SH-SY5Y (cell line): ENCODE measurements at regions not wholly inside any gene's neighbourhood (a gene's known extent, or its start where the extent isn't known, plus 50 kb on each side); places are given as distances from the start of the nearest gene placed in this dataset.

Experiments
- GATA2 ChIP-seq: IDR thresholded peaks from 2 replicates; pipeline ENCODE4 v1.6.1; 2011; ENCODE audit warnings: mild to moderate bottlenecking, low read depth, low read length
- GATA3 ChIP-seq: IDR thresholded peaks from 2 replicates; pipeline ENCODE4 v1.6.1; 2011; ENCODE audit warnings: low read depth, mild to moderate bottlenecking, low read length, moderate library complexity

DNA sequence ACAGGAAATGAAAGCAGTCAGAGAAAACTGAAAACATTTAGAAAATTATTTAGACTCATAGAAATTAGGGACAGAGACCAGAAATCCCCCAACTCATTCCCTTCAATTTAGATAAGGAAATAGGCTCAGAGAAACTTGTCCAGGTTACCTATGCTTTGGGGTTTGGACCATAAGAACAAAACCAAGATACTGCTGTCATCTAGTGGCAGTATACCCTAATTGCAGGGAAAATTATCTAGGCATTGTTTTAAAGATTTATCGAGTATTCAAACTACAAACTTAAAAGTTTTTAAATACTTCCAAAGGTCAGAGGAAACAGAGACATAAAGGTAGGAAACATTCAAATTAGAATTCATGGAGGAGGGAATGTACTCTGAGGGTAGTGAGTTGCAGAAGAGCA is 67.0 kb upstream of the KLHL13 start:
- no peak for TF ChIP-seq GATA3
- no peak for TF ChIP-seq GATA2
